DND-41 (cell line): ENCODE measurements at regions not wholly inside any gene's neighbourhood (a gene's known extent, or its start where the extent isn't known, plus 50 kb on each side); places are given as distances from the start of the nearest gene placed in this dataset.

Experiments
- ATAC-seq: fragments of 200-7000 bp; cut with Tn5 transposase; 3 replicates; pipeline ENCODE4 v1.9.1; 2021; ENCODE audit warnings: low read depth; ENCODE audit not compliant: insufficient read depth
- DNase-seq: peaks from one replicate; pipeline ENCODE4 v3.0.0-alpha.2; 2020
- H2AFZ ChIP-seq: 2 replicates; pipeline ENCODE4 v1.6.0; 2012; ENCODE audit warnings: low read depth, low read length
- H3K27ac ChIP-seq: 2 replicates; pipeline ENCODE4 v1.5.1; 2012; ENCODE audit warnings: low read length, inconsistent platforms
- H3K27me3 ChIP-seq: fragments of 200-600 bp; sonication (generic); 2 replicates; pipeline ENCODE4 v1.6.0; 2012; ENCODE audit warnings: low read length, mild to moderate bottlenecking, inconsistent platforms; ENCODE audit not compliant: insufficient read depth, poor library complexity
- H3K36me3 ChIP-seq: 2 replicates; pipeline ENCODE4 v1.5.1; 2012; ENCODE audit warnings: low read length, inconsistent platforms; ENCODE audit not compliant: insufficient read depth
- H3K4me1 ChIP-seq: 2 replicates; pipeline ENCODE4 v1.5.1; 2012; ENCODE audit warnings: mild to moderate bottlenecking, low read length; ENCODE audit not compliant: insufficient read depth
- H3K4me2 ChIP-seq: 2 replicates; pipeline ENCODE4 v1.6.0; 2012; ENCODE audit warnings: mild to moderate bottlenecking, moderate library complexity, low read length, inconsistent platforms; ENCODE audit not compliant: insufficient read depth
- H3K4me3 ChIP-seq, 2 experiments: fragments of 200-600 bp in 1 of 2; shearing (Covaris generic) in 1 of 2; 2 replicates each; pipeline ENCODE4 v1.5.1; 2012 to 2016; ENCODE audit warnings: inconsistent platforms in 2 of 2, low read length in 2 of 2, mild to moderate bottlenecking in 2 of 2, low read depth in 1 of 2, moderate library complexity in 1 of 2
- H3K79me2 ChIP-seq: 2 replicates; pipeline ENCODE4 v1.6.0; 2012; ENCODE audit warnings: low read length, inconsistent platforms; ENCODE audit not compliant: insufficient read depth
- H3K9ac ChIP-seq: 2 replicates; pipeline ENCODE4 v1.6.0; 2012; ENCODE audit warnings: low read depth, mild to moderate bottlenecking, inconsistent platforms, low read length, moderate library complexity
- H3K9me3 ChIP-seq: 2 replicates; pipeline ENCODE4 v1.5.1; 2012; ENCODE audit warnings: low read length, moderate library complexity, mild to moderate bottlenecking, inconsistent platforms; ENCODE audit not compliant: insufficient read depth, severe bottlenecking
- H4K20me1 ChIP-seq: 2 replicates; pipeline ENCODE4 v1.6.0; 2012; ENCODE audit warnings: low read length; ENCODE audit not compliant: insufficient read depth
- CTCF ChIP-seq: IDR thresholded peaks from 2 replicates; pipeline ENCODE4 v1.5.1; 2012; ENCODE audit warnings: borderline replicate concordance, low read length, moderate library complexity, mild to moderate bottlenecking; ENCODE audit not compliant: poor library complexity, severe bottlenecking; ENCODE audit errors: extremely low read depth
- EZH2 ChIP-seq: IDR thresholded peaks from 3 replicates; pipeline ENCODE4 v1.6.1; 2012; ENCODE audit warnings: borderline replicate concordance, low read depth, mild to moderate bottlenecking, moderate library complexity, low read length, inconsistent platforms; ENCODE audit not compliant: severe bottlenecking

GRCh38 chr19:31141301-31141700 lies 207.9 kb downstream of the TSHZ3 start:
- Histone ChIP-seq H3K4me1 (no peaks in the 10 kb centered on the region), H3K9ac (no peak overlapping the region), H4K20me1 (no peaks in the 10 kb centered on the region), H3K27me3 (no peaks in the 10 kb centered on the region), H2AFZ (no peak overlapping the region), H3K9me3 (no peaks in the 10 kb centered on the region), H3K27ac (no peak overlapping the region), H3K4me2 (no peak overlapping the region), H3K4me3 (no peak overlapping the region), H3K79me2 (no peaks in the 10 kb centered on the region), H3K36me3 (no peaks in the 10 kb centered on the region)
- no peak for ATAC-seq
- DNase-seq, result no peak
- TF ChIP-seq CTCF, result no peak
- no peak for TF ChIP-seq EZH2

- Histone ChIP-seq H3K4me2 (no peak overlapping the region), H3K4me3 (no peak overlapping the region), H3K4me1 (no peaks in the 10 kb centered on the region), H3K27ac (no peak overlapping the region), H3K36me3 (no peaks in the 10 kb centered on the region), H3K9me3 (no peaks in the 10 kb centered on the region), H2AFZ (no peak overlapping the region), H3K9ac (no peak overlapping the region), H3K27me3 (no peaks in the 10 kb centered on the region), H3K79me2 (no peaks in the 10 kb centered on the region), H4K20me1 (no peaks in the 10 kb centered on the region)
- TF ChIP-seq CTCF (no peak), EZH2 (no peak)
- DNase-seq (no peak), ATAC-seq (no peak)
These were observed 208.5 kb downstream of the TSHZ3 start for GRCh38 chr19:31140717-31141116.

- TF ChIP-seq CTCF, result no peak
- TF ChIP-seq EZH2, result no peak
- Histone ChIP-seq H3K4me1 (no peaks in the 10 kb centered on the region), H4K20me1 (no peaks in the 10 kb centered on the region), H3K79me2 (no peaks in the 10 kb centered on the region), H3K9me3 (no peaks in the 10 kb centered on the region), H3K9ac (no peak overlapping the region), H3K27ac (no peak overlapping the region), H3K36me3 (no peaks in the 10 kb centered on the region), H2AFZ (no peak overlapping the region), H3K27me3 (no peaks in the 10 kb centered on the region), H3K4me3 (no peak overlapping the region), H3K4me2 (no peak overlapping the region)
- ATAC-seq (no peak), DNase-seq (no peak)
These were observed 209.2 kb downstream of the TSHZ3 start for GRCh38 chr19:31139871-31140505.
